KMS-11 (cell line): ENCODE measurements at regions not wholly inside any gene's neighbourhood (a gene's known extent, or its start where the extent isn't known, plus 50 kb on each side); places are given as distances from the start of the nearest gene placed in this dataset.

Experiments
- H2AFZ ChIP-seq: fragments of 200-600 bp; sonication (generic); 2 replicates; pipeline ENCODE4 v1.6.1; 2016; ENCODE audit warnings: antibody characterized with exemption, mixed run types, low read depth
- H3K27ac ChIP-seq: fragments of 200-600 bp; sonication (generic); 2 replicates; pipeline ENCODE4 v1.6.1; 2016; ENCODE audit warnings: mild to moderate bottlenecking, mixed run types
- H3K27me3 ChIP-seq: fragments of 200-600 bp; sonication (generic); 2 replicates; pipeline ENCODE4 v1.6.1; 2017; ENCODE audit warnings: mild to moderate bottlenecking, low read depth, mixed run types, moderate library complexity; ENCODE audit not compliant: insufficient read depth
- H3K36me3 ChIP-seq: fragments of 200-600 bp; sonication (generic); 2 replicates; pipeline ENCODE4 v1.6.1; 2017; ENCODE audit warnings: mild to moderate bottlenecking, mixed run types; ENCODE audit not compliant: insufficient read depth
- H3K4me1 ChIP-seq: fragments of 200-600 bp; sonication (generic); 2 replicates; pipeline ENCODE4 v1.6.1; 2016; ENCODE audit warnings: mild to moderate bottlenecking, low read depth, mixed run types; ENCODE audit not compliant: poor library complexity, severe bottlenecking
- H3K4me2 ChIP-seq: fragments of 200-600 bp; sonication (generic); 2 replicates; pipeline ENCODE4 v1.7.0; 2016; ENCODE audit warnings: mild to moderate bottlenecking, mixed run types
- H3K4me3 ChIP-seq: fragments of 200-600 bp; sonication (generic); IDR thresholded peaks from 2 replicates; pipeline ENCODE4 v1.6.1; 2017; ENCODE audit warnings: low read depth, low read length, mixed read lengths; ENCODE audit not compliant: insufficient read depth
- H3K79me2 ChIP-seq: fragments of 200-600 bp; sonication (generic); 2 replicates; pipeline ENCODE4 v1.6.1; 2016; ENCODE audit warnings: low read depth, mixed run types; ENCODE audit not compliant: insufficient read depth
- H3K9ac ChIP-seq: fragments of 200-600 bp; sonication (generic); 2 replicates; pipeline ENCODE4 v1.6.1; 2016; ENCODE audit warnings: mild to moderate bottlenecking, mixed run types
- H4K20me1 ChIP-seq: fragments of 200-600 bp; sonication (generic); 2 replicates; pipeline ENCODE4 v1.6.1; 2016; ENCODE audit warnings: mild to moderate bottlenecking, mixed run types; ENCODE audit not compliant: insufficient read depth
- CTCF ChIP-seq: fragments of 200-600 bp; sonication (generic); conservative IDR thresholded peaks from 2 replicates; pipeline ENCODE4 v1.6.1; 2017; ENCODE audit warnings: low read depth, mild to moderate bottlenecking, antibody characterized with exemption, low read length, moderate library complexity, mixed read lengths

- Histone ChIP-seq H3K4me3 (no peak overlapping the region), H3K36me3 (no peaks in the 10 kb centered on the region), H3K4me2 (no peak overlapping the region), H3K4me1 (no peaks in the 10 kb centered on the region), H4K20me1 (no peaks in the 10 kb centered on the region), H3K9ac (no peak overlapping the region), H3K27ac (no peak overlapping the region), H3K79me2 (no peaks in the 10 kb centered on the region), H2AFZ (no peak overlapping the region), H3K27me3 (no peaks in the 10 kb centered on the region)
- no peak for TF ChIP-seq CTCF
Observed at GRCh38 chr12:67925077-67925476, 64.2 kb upstream of the IFNG-AS1 start.

GRCh38 chr12:67925552-67925951, 63.7 kb upstream of the IFNG-AS1 start:
- no peak overlapping the region for H3K4me2 ChIP-seq
- no peak overlapping the region for H3K27ac ChIP-seq
- H4K20me1 ChIP-seq = no peaks in the 10 kb centered on the region
- no peak overlapping the region for H2AFZ ChIP-seq
- no peaks in the 10 kb centered on the region for H3K36me3 ChIP-seq
- no peak overlapping the region for H3K4me3 ChIP-seq
- H3K4me1 ChIP-seq = no peaks in the 10 kb centered on the region
- H3K27me3 ChIP-seq = no peaks in the 10 kb centered on the region
- TF ChIP-seq CTCF = no peak
- no peak overlapping the region for H3K9ac ChIP-seq
- H3K79me2 ChIP-seq = no peaks in the 10 kb centered on the region

GRCh38 chr12:67926063-67926462, 63.2 kb upstream of the IFNG-AS1 start:
- no peak overlapping the region for H3K9ac ChIP-seq
- no peak overlapping the region for H3K4me2 ChIP-seq
- H3K4me1 ChIP-seq = no peaks in the 10 kb centered on the region
- TF ChIP-seq CTCF = no peak
- H2AFZ ChIP-seq = no peak overlapping the region
- H4K20me1 ChIP-seq = no peaks in the 10 kb centered on the region
- H3K36me3 ChIP-seq = no peaks in the 10 kb centered on the region
- H3K4me3 ChIP-seq = no peak overlapping the region
- H3K79me2 ChIP-seq = no peaks in the 10 kb centered on the region
- H3K27me3 ChIP-seq = no peaks in the 10 kb centered on the region
- H3K27ac ChIP-seq = no peak overlapping the region

GRCh38 chr12:67927324-67927723, 61.9 kb upstream of the IFNG-AS1 start:
- H3K79me2 ChIP-seq = no peaks in the 10 kb centered on the region
- no peaks in the 10 kb centered on the region for H3K27me3 ChIP-seq
- H2AFZ ChIP-seq = no peak overlapping the region
- no peaks in the 10 kb centered on the region for H4K20me1 ChIP-seq
- no peaks in the 10 kb centered on the region for H3K4me1 ChIP-seq
- H3K4me3 ChIP-seq = no peak overlapping the region
- no peak overlapping the region for H3K27ac ChIP-seq
- no peak for TF ChIP-seq CTCF
- no peak overlapping the region for H3K9ac ChIP-seq
- H3K4me2 ChIP-seq = no peak overlapping the region
- no peaks in the 10 kb centered on the region for H3K36me3 ChIP-seq

GRCh38 chr12:67927815-67928214, 61.4 kb upstream of the IFNG-AS1 start:
- no peaks in the 10 kb centered on the region for H3K27me3 ChIP-seq
- H3K4me1 ChIP-seq = no peaks in the 10 kb centered on the region
- H3K79me2 ChIP-seq = no peaks in the 10 kb centered on the region
- TF ChIP-seq CTCF = no peak
- H3K4me2 ChIP-seq = no peak overlapping the region
- H3K9ac ChIP-seq = no peak overlapping the region
- H2AFZ ChIP-seq = no peak overlapping the region
- H3K4me3 ChIP-seq = no peak overlapping the region
- H3K27ac ChIP-seq = no peak overlapping the region
- H3K36me3 ChIP-seq = no peaks in the 10 kb centered on the region
- no peaks in the 10 kb centered on the region for H4K20me1 ChIP-seq
